AG04450 (cell line): ENCODE measurements at regions not wholly inside any gene's neighbourhood (a gene's known extent, or its start where the extent isn't known, plus 50 kb on each side); places are given as distances from the start of the nearest gene placed in this dataset.

Experiments
- CTCF ChIA-PET: fragments of 300-600, 350-600 bp; formaldehyde crosslinking; extraction: SDS; loops from one replicate; lab custom pipeline; 2022; ENCODE audit warnings: antibody characterized with exemption, inconsistent platforms; lab: Charles Lee
- POLR2A ChIA-PET: fragments of 350-600 bp; formaldehyde crosslinking; extraction: SDS; loops from one replicate; lab custom pipeline; 2021; ENCODE audit warnings: antibody characterized with exemption, inconsistent platforms; lab: Yijun Ruan, JAX
- DNase-seq: peaks from one replicate; pipeline ENCODE4 v3.0.0-alpha.2; 2011; ENCODE audit warnings: low read depth, low spot score
- H3K27ac ChIP-seq: one replicate; pipeline ENCODE4 v1.5.1; 2012; ENCODE audit warnings: low read depth, low read length, control low read depth
- H3K27me3 ChIP-seq: one replicate; pipeline ENCODE4 v1.6.0; 2012; ENCODE audit warnings: low read length; ENCODE audit not compliant: control insufficient read depth, insufficient read depth
- H3K4me3 ChIP-seq: 2 replicates; pipeline ENCODE4 v1.5.1; 2011; ENCODE audit warnings: mild to moderate bottlenecking, low read depth, low read length, control low read depth
- H3K9me3 ChIP-seq: 2 replicates; pipeline ENCODE4 v1.5.1; 2012; ENCODE audit warnings: low read length; ENCODE audit not compliant: control insufficient read depth, insufficient read depth
- CTCF ChIP-seq: IDR thresholded peaks from 2 replicates; pipeline ENCODE4 v1.5.1; 2011; ENCODE audit warnings: low read depth, low read length, control low read depth, inconsistent platforms

- H3K9me3 ChIP-seq = no peaks in the 10 kb centered on the region
- POLR2A ChIA-PET = no interaction called here
- H3K4me3 ChIP-seq = no peak overlapping the region
- H3K27me3 ChIP-seq = no peaks in the 10 kb centered on the region
- no peak for TF ChIP-seq CTCF
- H3K27ac ChIP-seq = no peak overlapping the region
- DNase-seq = no peak
- CTCF ChIA-PET = no interaction called here
Observed at GRCh38 chr3:170797685-170798084, 72.3 kb downstream of the RPL22L1 start.

- Histone ChIP-seq H3K27ac (no peak overlapping the region), H3K9me3 (no peaks in the 10 kb centered on the region), H3K27me3 (no peaks in the 10 kb centered on the region), H3K4me3 (no peak overlapping the region)
- CTCF ChIA-PET = interaction anchor here (0.9 kb wide), 2 partner anchors 19 to 20 kb away, joined by 3 read pairs; no protein-coding TSS in a partner anchor
- DNase-seq = no peak
- TF ChIP-seq CTCF = no peak
- POLR2A ChIA-PET = interaction anchor here (1.0 kb wide), 1 partner anchor 10 kb away, joined by 5 read pairs; no protein-coding TSS in a partner anchor
Observed at GRCh38 chr3:170792471-170792870, 77.5 kb downstream of the RPL22L1 start.

GRCh38 chr3:170790647-170791046 is 79.3 kb downstream of the RPL22L1 start:
- ChIA-PET POLR2A (no interaction called here), CTCF (no interaction called here)
- TF ChIP-seq CTCF = no peak
- DNase-seq = no peak
- Histone ChIP-seq H3K27me3 (no peaks in the 10 kb centered on the region), H3K4me3 (no peak overlapping the region), H3K9me3 (no peaks in the 10 kb centered on the region), H3K27ac (no peak overlapping the region)

GRCh38 chr3:170787464-170787863 is 82.5 kb downstream of the RPL22L1 start:
- H3K27ac ChIP-seq = no peak overlapping the region
- ChIA-PET CTCF (no interaction called here), POLR2A (no interaction called here)
- no peak for TF ChIP-seq CTCF
- no peaks in the 10 kb centered on the region for H3K9me3 ChIP-seq
- no peaks in the 10 kb centered on the region for H3K27me3 ChIP-seq
- H3K4me3 ChIP-seq = no peak overlapping the region
- no peak for DNase-seq

- no peak overlapping the region for H3K27ac ChIP-seq
- CTCF ChIA-PET = no interaction called here
- POLR2A ChIA-PET = interaction anchor here (0.5 kb wide), 1 partner anchor 83 kb away, joined by 5 read pairs; no protein-coding TSS in a partner anchor
- no peak for TF ChIP-seq CTCF
- H3K27me3 ChIP-seq = no peaks in the 10 kb centered on the region
- no peak overlapping the region for H3K4me3 ChIP-seq
- H3K9me3 ChIP-seq = no peaks in the 10 kb centered on the region
- no peak for DNase-seq
Observed at GRCh38 chr3:170785454-170785853, 84.5 kb downstream of the RPL22L1 start.
